ENCODE measurements at regions not wholly inside any gene's neighbourhood (a gene's known extent, or its start where the extent isn't known, plus 50 kb on each side); places are given as distances from the start of the nearest gene placed in this dataset.

DNA sequence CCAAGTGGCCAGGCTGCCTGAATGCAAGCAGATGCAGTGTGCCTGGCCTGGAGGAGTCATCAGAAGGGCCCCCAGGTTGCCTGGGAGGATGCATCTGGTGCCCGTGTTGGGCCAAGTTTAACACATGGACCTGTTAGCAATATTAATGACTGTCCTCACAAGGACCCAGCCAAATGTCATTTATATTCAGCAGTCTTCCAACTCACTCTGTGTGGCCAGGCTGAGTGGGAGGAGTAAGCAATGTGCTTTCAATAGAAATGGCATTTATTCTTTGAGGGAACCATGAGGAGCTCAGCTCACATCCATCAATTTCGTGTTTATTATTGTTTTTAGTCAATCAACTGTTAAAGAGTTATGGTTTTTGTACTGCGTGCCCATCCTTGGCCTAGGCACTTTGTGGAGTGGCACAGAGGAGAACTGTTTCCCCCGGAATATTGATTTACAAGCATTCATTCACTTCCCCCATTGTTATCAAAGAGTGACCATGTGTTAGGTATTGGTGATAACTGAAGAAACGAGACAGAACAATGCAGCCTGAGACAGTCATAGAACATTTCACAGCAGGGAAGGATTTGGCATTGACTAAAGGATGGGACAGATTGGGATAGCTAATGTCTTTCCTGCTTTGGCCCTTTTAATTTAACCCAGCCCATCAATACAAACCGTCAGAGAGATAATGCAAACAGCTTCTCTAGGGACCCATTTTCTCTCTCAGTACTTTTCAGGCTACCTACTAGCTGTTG lies 725.2 kb downstream of the TSN start:
- TF ChIP-seq, protein P1, sequence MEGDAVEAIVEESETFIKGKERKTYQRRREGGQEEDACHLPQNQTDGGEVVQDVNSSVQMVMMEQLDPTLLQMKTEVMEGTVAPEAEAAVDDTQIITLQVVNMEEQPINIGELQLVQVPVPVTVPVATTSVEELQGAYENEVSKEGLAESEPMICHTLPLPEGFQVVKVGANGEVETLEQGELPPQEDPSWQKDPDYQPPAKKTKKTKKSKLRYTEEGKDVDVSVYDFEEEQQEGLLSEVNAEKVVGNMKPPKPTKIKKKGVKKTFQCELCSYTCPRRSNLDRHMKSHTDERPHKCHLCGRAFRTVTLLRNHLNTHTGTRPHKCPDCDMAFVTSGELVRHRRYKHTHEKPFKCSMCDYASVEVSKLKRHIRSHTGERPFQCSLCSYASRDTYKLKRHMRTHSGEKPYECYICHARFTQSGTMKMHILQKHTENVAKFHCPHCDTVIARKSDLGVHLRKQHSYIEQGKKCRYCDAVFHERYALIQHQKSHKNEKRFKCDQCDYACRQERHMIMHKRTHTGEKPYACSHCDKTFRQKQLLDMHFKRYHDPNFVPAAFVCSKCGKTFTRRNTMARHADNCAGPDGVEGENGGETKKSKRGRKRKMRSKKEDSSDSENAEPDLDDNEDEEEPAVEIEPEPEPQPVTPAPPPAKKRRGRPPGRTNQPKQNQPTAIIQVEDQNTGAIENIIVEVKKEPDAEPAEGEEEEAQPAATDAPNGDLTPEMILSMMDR (IDR thresholded peaks at IDR 0.05), result no peak
- no peaks in the 10 kb centered on the region for H3K4me1 ChIP-seq (ENCODE audit: control insufficient read depth in 1 of 2, low read depth in 2 of 2)
- H3K27ac ChIP-seq, result no peak overlapping the region
- no peak overlapping the region for H3K4me3 ChIP-seq
- ATAC-seq (ENCODE audit: insufficient number of reproducible peaks, low FRiP score, low read depth), result no peak
- H3K36me3 ChIP-seq, result no peaks in the 10 kb centered on the region
- H3K27me3 ChIP-seq (replicated peaks; ENCODE audit: insufficient read depth), result no peaks in the 10 kb centered on the region
- no peaks in the 10 kb centered on the region for H3K9me3 ChIP-seq
- no peak for DNase-seq (ENCODE audit: low spot score)

DNA sequence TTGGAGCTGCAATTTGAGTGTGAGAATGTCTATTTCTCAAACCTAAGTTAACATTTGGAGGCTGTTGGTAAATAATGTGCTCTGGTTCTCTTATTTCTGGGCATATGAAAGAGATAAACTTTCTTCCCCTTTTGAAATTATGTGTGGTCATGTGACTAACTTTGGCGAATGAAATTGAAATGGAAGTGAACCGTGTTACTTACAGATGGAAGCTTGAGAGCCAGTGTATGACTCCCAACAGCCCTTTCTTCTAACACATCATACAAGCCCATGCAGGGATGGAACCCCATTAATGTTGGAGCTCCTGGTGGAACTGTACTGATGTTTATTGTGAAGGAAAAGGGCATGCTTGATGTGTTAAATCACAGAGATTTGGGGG lies 725.8 kb downstream of the TSN start:
- no peaks in the 10 kb centered on the region for H3K27me3 ChIP-seq (replicated peaks; ENCODE audit: insufficient read depth)
- no peaks in the 10 kb centered on the region for H3K4me1 ChIP-seq (ENCODE audit: control insufficient read depth in 1 of 2, low read depth in 2 of 2)
- no peak overlapping the region for H3K27ac ChIP-seq
- no peak for ATAC-seq (ENCODE audit: insufficient number of reproducible peaks, low FRiP score, low read depth)
- no peaks in the 10 kb centered on the region for H3K9me3 ChIP-seq
- DNase-seq (ENCODE audit: low spot score), result no peak
- no peak overlapping the region for H3K4me3 ChIP-seq
- H3K36me3 ChIP-seq, result no peaks in the 10 kb centered on the region
- TF ChIP-seq, protein P1 (IDR thresholded peaks at IDR 0.05), result no peak

DNA sequence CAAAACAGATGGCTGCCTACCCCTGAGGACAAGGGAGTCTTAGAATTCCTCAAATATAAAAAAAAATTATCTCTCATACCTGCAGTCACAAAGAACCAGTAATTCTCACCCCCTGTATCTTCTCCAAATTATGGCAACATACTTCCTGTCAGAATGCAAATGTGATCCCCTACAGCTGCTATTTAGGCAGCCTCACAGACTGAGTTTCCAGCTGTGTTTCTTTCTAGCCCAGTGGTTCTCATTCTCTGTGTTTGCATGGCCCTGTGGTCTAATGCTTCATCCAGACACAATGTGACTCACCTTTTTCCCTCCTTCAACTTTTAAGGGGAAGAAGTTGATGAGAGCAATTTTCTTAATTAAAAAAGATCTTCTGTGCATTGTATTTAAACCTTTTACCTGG lies 726.3 kb downstream of the TSN start:
- no peak overlapping the region for H3K27ac ChIP-seq
- TF ChIP-seq, protein P1 (IDR thresholded peaks at IDR 0.05), result no peak
- ATAC-seq (ENCODE audit: insufficient number of reproducible peaks, low FRiP score, low read depth), result no peak
- DNase-seq (ENCODE audit: low spot score), result no peak
- no peaks in the 10 kb centered on the region for H3K27me3 ChIP-seq (replicated peaks; ENCODE audit: insufficient read depth)
- no peaks in the 10 kb centered on the region for H3K9me3 ChIP-seq
- no peak overlapping the region for H3K4me3 ChIP-seq
- no peaks in the 10 kb centered on the region for H3K4me1 ChIP-seq (ENCODE audit: control insufficient read depth in 1 of 2, low read depth in 2 of 2)
- H3K36me3 ChIP-seq, result no peaks in the 10 kb centered on the region

DNA sequence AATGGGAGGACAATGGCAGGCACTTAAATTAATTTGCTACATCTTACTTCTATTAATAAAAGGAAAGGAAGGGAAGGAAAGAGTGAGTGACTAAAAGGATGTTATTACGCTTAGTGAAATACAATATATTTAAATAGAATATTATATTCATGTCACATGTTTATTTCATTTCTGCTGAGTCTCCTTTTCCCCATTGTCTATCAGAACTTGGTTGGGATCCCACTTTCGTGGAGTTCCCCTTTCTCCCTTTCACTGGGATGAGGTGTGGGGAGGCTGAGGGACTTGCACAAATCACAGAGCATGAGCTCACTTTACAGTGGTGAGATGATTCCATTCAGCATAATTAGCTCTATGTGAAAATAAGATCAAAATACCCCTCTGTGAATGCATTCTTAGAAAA lies 730.6 kb downstream of the TSN start:
- DNase-seq (ENCODE audit: low spot score) (no peak), ATAC-seq (ENCODE audit: insufficient number of reproducible peaks, low FRiP score, low read depth) (no peak)
- no peaks in the 10 kb centered on the region for H3K9me3 ChIP-seq
- no peaks in the 10 kb centered on the region for H3K4me1 ChIP-seq (ENCODE audit: control insufficient read depth in 1 of 2, low read depth in 2 of 2)
- TF ChIP-seq, protein P1 (IDR thresholded peaks at IDR 0.05), result no peak
- H3K27ac ChIP-seq, result no peak overlapping the region
- H3K36me3 ChIP-seq, result no peaks in the 10 kb centered on the region
- H3K4me3 ChIP-seq, result no peak overlapping the region
- H3K27me3 ChIP-seq (replicated peaks; ENCODE audit: insufficient read depth), result no peaks in the 10 kb centered on the region

DNA sequence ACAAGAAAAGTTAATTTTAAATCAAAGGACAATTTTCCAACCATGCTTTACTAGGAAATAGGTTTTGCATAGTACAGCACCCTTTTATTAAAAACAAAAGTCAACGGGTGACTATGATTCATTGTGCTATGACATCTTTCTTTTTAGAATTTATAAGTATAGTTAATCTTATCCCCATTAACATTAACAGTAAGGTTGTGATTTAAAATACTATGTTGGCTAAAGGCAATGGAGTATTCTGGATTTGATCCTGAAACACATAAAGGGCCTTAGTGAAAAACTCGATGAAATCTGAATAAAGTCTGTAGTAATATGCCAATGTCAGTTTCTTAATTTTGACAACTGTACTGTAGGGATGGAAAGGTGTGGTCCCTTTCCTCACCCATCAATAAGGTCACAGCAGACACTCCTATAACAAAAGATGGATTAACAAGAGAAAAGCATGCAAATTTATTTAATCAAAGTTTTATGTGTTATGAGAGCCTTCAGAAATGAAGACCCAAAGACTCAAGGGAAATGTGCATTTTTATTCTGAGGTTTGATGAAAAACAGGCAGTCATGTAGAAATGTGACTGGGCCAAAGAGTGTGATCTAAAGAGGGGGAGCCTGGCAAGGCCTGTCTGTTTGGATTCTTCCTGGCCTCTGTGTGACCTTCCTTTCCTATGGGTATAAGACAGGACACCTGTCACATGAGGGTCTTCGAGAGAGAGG lies 731.4 kb downstream of the TSN start:
- H3K4me3 ChIP-seq, result no peak overlapping the region
- H3K9me3 ChIP-seq, result no peaks in the 10 kb centered on the region
- no peak overlapping the region for H3K27ac ChIP-seq
- H3K36me3 ChIP-seq, result no peaks in the 10 kb centered on the region
- no peaks in the 10 kb centered on the region for H3K27me3 ChIP-seq (replicated peaks; ENCODE audit: insufficient read depth)
- no peak for DNase-seq (ENCODE audit: low spot score)
- H3K4me1 ChIP-seq (ENCODE audit: control insufficient read depth in 1 of 2, low read depth in 2 of 2), result no peaks in the 10 kb centered on the region
- ATAC-seq (ENCODE audit: insufficient number of reproducible peaks, low FRiP score, low read depth), result no peak
- TF ChIP-seq, protein P1 (IDR thresholded peaks at IDR 0.05), result no peak
